Sigmoid colon (tissue), 6 donors: ENCODE measurements at regions not wholly inside any gene's neighbourhood (a gene's known extent, or its start where the extent isn't known, plus 50 kb on each side); places are given as distances from the start of the nearest gene placed in this dataset.

Experiments used
- DNase-seq: peaks from one replicate; pipeline ENCODE4 v3.0.0-alpha.2; 2019
- H3K27ac ChIP-seq, 4 donors: fragments of 200-600 bp; sonication (generic); one replicate each; pipeline ENCODE4 v1.5.1; 2016 to 2019; ENCODE audit warnings: mild to moderate bottlenecking in 1 of 4
- H3K27me3 ChIP-seq, 3 donors: fragments of 200-600 bp; sonication (generic); one replicate each; pipeline ENCODE4 v1.5.1; 2019; ENCODE audit warnings: mild to moderate bottlenecking in 1 of 3
- H3K36me3 ChIP-seq, 4 donors: fragments of 200-600 bp; sonication (generic); one replicate each; pipeline ENCODE4 v1.5.1; 2016 to 2019
- H3K4me1 ChIP-seq, 4 donors: fragments of 200-600 bp; sonication (generic); one replicate each; pipeline ENCODE4 v1.5.1; 2017 to 2019
- H3K4me3 ChIP-seq, 4 donors: fragments of 200-600 bp; sonication (generic); one replicate each; pipeline ENCODE4 v1.5.1; 2017 to 2019; ENCODE audit warnings: mild to moderate bottlenecking in 2 of 4, moderate library complexity in 1 of 4
- H3K9me3 ChIP-seq, 4 donors: fragments of 200-600 bp in 3 of 4; sonication (generic) in 3 of 4; one replicate each; pipeline versions ENCODE4 v1.5.1 to v1.6.1; 2013 to 2019
- EP300 ChIP-seq, 4 donors: sonication (generic); formaldehyde crosslinking; IDR thresholded peaks; one replicate each; pipeline ENCODE4 v1.6.1; 2017; ENCODE audit warnings: antibody characterized with exemption in 4 of 4
- POLR2A ChIP-seq, 2 donors: fragments of 450-650 bp; IDR thresholded peaks; one replicate each; pipeline ENCODE4 v1.6.1; 2016; ENCODE audit warnings: antibody characterized with exemption in 2 of 2, mild to moderate bottlenecking in 2 of 2, moderate library complexity in 2 of 2
- POLR2AphosphoS5 ChIP-seq, 4 donors: sonication (generic); formaldehyde crosslinking; IDR thresholded peaks; one replicate each; pipeline ENCODE4 v1.6.1; 2017; ENCODE audit warnings: antibody characterized with exemption in 4 of 4
- WGBS, 2 donors: extraction: QIAGEN DNeasy Blood & Tissue Kit; methylation state at CpG; one replicate each; pipeline ENCODE4 v1.1.7; 2013; 5-methylcytosine and 5-hydroxymethylcytosine counted together
- intact Hi-C: fragments of 100-400 bp; cut with DNase I; formaldehyde crosslinking; loops from one replicate; pipeline ENCODE4 v1.15.1; 2023
- TF ChIP-seq, protein P1 (sequence below), 4 experiments: fragments of 450-650 bp in 3 of 4; fragments of 200-600 bp in 1 of 4; IDR thresholded peaks; one replicate each; pipeline ENCODE4 v1.5.1; 2016 to 2019; ENCODE audit warnings: antibody characterized with exemption in 4 of 4, mild to moderate bottlenecking in 3 of 4, moderate library complexity in 2 of 4
- donor health status: healthy with polysubstance abuse.
- donor health status: healthy.

GRCh38 chr11:112481431-112481830 lies 220.8 kb upstream of the PLET1 start:
- no peak overlapping the region for H3K27ac ChIP-seq
- intact Hi-C loops: no loop called here
- H3K4me3 ChIP-seq: no peak overlapping the region
- no peaks in the 10 kb centered on the region for H3K36me3 ChIP-seq
- TF ChIP-seq, protein P1, sequence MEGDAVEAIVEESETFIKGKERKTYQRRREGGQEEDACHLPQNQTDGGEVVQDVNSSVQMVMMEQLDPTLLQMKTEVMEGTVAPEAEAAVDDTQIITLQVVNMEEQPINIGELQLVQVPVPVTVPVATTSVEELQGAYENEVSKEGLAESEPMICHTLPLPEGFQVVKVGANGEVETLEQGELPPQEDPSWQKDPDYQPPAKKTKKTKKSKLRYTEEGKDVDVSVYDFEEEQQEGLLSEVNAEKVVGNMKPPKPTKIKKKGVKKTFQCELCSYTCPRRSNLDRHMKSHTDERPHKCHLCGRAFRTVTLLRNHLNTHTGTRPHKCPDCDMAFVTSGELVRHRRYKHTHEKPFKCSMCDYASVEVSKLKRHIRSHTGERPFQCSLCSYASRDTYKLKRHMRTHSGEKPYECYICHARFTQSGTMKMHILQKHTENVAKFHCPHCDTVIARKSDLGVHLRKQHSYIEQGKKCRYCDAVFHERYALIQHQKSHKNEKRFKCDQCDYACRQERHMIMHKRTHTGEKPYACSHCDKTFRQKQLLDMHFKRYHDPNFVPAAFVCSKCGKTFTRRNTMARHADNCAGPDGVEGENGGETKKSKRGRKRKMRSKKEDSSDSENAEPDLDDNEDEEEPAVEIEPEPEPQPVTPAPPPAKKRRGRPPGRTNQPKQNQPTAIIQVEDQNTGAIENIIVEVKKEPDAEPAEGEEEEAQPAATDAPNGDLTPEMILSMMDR (IDR thresholded peaks at IDR 0.05): no peak
- TF ChIP-seq POLR2AphosphoS5 (IDR thresholded peaks at IDR 0.05): no peak
- TF ChIP-seq EP300 (IDR thresholded peaks at IDR 0.05): no peak
- no peak for TF ChIP-seq POLR2A (IDR thresholded peaks at IDR 0.05)
- no peaks in the 10 kb centered on the region for H3K9me3 ChIP-seq
- no peak for DNase-seq
- no peaks in the 10 kb centered on the region for H3K27me3 ChIP-seq
- no peaks in the 10 kb centered on the region for H3K4me1 ChIP-seq
- WGBS, 2 donors: 78 to 82% methylated on average over 1 of the region's 1 CpG

GRCh38 chr11:112481893-112482292 lies 221.2 kb upstream of the PLET1 start:
- Histone ChIP-seq H3K36me3 (no peaks in the 10 kb centered on the region), H3K4me1 (no peaks in the 10 kb centered on the region), H3K4me3 (no peak overlapping the region), H3K9me3 (no peaks in the 10 kb centered on the region), H3K27me3 (no peaks in the 10 kb centered on the region), H3K27ac (no peak overlapping the region)
- intact Hi-C loops: no loop called here
- whole genome bisulfite sequencing, 2 donors: 55 to 65% methylated on average over 3 of the region's 3 CpGs
- TF ChIP-seq POLR2AphosphoS5 (IDR thresholded peaks at IDR 0.05): no peak
- TF ChIP-seq, protein P1 (IDR thresholded peaks at IDR 0.05): no peak
- TF ChIP-seq POLR2A (IDR thresholded peaks at IDR 0.05): no peak
- TF ChIP-seq EP300 (IDR thresholded peaks at IDR 0.05): no peak
- no peak for DNase-seq

DNA sequence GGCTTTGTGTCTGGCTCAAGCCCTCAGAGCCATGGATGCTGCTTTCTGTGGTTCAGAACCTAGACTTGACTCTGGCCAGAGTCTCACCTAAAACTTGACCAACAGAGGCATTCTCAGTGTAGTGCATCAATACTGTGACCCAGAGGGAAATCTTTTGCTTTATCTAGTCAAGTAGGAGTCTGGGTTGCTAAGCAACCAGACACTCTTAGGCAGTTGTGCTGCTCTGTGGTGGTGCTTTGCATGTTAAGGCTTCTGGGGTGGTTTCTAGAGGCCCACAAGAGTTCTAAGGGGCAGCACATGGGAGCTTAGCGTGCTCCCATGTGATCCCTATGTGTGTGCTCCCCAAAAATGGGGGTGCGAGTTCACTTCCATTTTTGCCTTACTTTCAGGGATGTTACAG lies 224.6 kb upstream of the PLET1 start:
- TF ChIP-seq POLR2AphosphoS5 (IDR thresholded peaks at IDR 0.05) (no peak), EP300 (IDR thresholded peaks at IDR 0.05) (no peak), POLR2A (IDR thresholded peaks at IDR 0.05) (no peak)
- TF ChIP-seq, protein P1 (IDR thresholded peaks at IDR 0.05): no peak
- Histone ChIP-seq H3K27ac (no peak overlapping the region), H3K9me3 (no peaks in the 10 kb centered on the region), H3K4me3 (no peak overlapping the region), H3K36me3 (no peaks in the 10 kb centered on the region), H3K27me3 (no peaks in the 10 kb centered on the region), H3K4me1 (no peaks in the 10 kb centered on the region)
- intact Hi-C loops: no loop called here
- WGBS, 2 donors: 78 to 80% methylated on average over 2 of the region's 2 CpGs
- no peak for DNase-seq

DNA sequence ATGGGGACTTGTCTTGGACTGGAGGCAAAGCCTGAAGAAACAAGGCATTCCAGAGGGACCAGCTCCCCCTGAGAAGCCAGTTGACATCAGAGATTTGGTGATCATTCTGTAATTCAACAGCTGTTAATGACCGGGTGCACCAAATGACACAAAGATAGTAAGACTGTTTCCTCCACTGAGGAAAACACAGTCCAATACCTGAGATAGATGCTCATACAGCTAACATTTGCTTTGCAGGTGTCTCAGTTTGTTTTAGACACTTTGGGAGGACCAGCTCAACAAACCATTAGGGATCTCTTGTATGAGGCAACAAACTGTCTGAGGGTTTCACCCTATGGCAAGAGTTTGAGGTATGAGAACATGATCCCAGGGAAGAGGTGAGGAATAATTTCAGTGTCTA lies 237.2 kb upstream of the PLET1 start:
- Histone ChIP-seq H3K9me3 (no peaks in the 10 kb centered on the region), H3K27me3 (no peaks in the 10 kb centered on the region), H3K4me3 (no peak overlapping the region), H3K27ac (no peak overlapping the region), H3K36me3 (no peaks in the 10 kb centered on the region), H3K4me1 (no peaks in the 10 kb centered on the region)
- 89 to 90% methylated on average over 1 of the region's 1 CpG for WGBS, 2 donors
- intact Hi-C loops: no loop called here
- no peak for DNase-seq
- no peak for TF ChIP-seq EP300 (IDR thresholded peaks at IDR 0.05)
- TF ChIP-seq, protein P1 (IDR thresholded peaks at IDR 0.05): no peak
- TF ChIP-seq POLR2AphosphoS5 (IDR thresholded peaks at IDR 0.05): no peak
- no peak for TF ChIP-seq POLR2A (IDR thresholded peaks at IDR 0.05)

DNA sequence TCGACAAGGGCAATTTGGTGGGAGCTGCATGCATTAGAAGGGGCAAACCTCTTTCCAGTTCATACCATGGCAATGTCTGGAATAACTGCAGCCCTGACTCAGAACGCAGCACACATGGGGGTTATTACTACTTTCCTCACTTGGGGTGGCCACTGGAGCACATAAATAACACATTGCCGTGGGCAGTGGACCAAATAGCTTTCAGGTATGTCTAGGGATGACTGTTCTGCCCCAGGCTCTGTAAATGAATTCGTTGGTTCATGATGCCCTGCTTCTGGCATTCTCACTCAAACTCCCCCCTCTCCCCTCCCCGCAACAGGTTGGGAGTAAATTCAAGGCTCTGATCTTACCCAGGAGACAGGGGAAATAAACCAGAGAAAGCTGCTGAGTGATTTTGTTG lies 238.0 kb upstream of the PLET1 start:
- DNase-seq: no peak
- Histone ChIP-seq H3K4me3 (no peak overlapping the region), H3K27ac (no peak overlapping the region), H3K9me3 (no peaks in the 10 kb centered on the region), H3K27me3 (no peaks in the 10 kb centered on the region), H3K36me3 (no peaks in the 10 kb centered on the region), H3K4me1 (no peaks in the 10 kb centered on the region)
- WGBS, 2 donors: 79 to 83% methylated on average over 5 of the region's 5 CpGs
- TF ChIP-seq, protein P1 (IDR thresholded peaks at IDR 0.05): no peak
- TF ChIP-seq POLR2AphosphoS5 (IDR thresholded peaks at IDR 0.05): no peak
- no peak for TF ChIP-seq POLR2A (IDR thresholded peaks at IDR 0.05)
- no peak for TF ChIP-seq EP300 (IDR thresholded peaks at IDR 0.05)
- intact Hi-C loops: no loop called here
